GM13977 (cell line): ENCODE measurements at regions not wholly inside any gene's neighbourhood (a gene's known extent, or its start where the extent isn't known, plus 50 kb on each side); places are given as distances from the start of the nearest gene placed in this dataset.

Experiments used
- DNase-seq: peaks from one replicate; pipeline ENCODE4 v3.0.0; 2012; ENCODE audit warnings: low spot score
- in situ Hi-C: fragments of 300-500 bp; cut with MboI; formaldehyde crosslinking; loops from one replicate; pipeline ENCODE4 v1.12.0; 2022; ENCODE audit warnings: low sequenced_read_pairs, low pct_unique_long_range_greater_than_20kb, mixed read lengths, inconsistent platforms; ENCODE audit not compliant: unreplicated experiment
- TF ChIP-seq, protein P1 (sequence below): IDR thresholded peaks from 2 replicates; pipeline ENCODE4 v1.5.1; 2012; ENCODE audit warnings: mild to moderate bottlenecking, control low read depth; ENCODE audit not compliant: insufficient read depth; ENCODE audit errors: extremely low read depth, missing control alignments

DNA sequence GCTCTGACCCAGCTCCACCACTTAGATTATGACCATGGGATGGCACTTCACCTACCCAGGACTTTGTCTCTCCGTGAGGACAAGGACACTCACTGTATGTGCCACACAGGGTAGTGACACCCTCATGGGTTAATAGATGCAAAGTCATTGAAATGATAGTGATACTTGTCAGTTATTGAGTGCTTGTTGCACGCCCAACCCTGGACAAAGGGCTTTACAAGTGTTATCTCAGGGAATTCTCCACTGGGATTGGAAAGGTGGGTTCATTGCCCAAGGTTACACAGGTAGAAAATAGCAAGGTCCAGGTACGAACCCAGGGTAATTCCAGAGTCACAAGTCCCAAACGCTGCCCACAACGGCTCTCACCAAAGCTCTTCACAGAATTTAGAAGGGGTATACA lies 158.2 kb downstream of the TRIM29 start:
- no peak for DNase-seq
- in situ Hi-C loops = no loop called here
- TF ChIP-seq, protein P1, sequence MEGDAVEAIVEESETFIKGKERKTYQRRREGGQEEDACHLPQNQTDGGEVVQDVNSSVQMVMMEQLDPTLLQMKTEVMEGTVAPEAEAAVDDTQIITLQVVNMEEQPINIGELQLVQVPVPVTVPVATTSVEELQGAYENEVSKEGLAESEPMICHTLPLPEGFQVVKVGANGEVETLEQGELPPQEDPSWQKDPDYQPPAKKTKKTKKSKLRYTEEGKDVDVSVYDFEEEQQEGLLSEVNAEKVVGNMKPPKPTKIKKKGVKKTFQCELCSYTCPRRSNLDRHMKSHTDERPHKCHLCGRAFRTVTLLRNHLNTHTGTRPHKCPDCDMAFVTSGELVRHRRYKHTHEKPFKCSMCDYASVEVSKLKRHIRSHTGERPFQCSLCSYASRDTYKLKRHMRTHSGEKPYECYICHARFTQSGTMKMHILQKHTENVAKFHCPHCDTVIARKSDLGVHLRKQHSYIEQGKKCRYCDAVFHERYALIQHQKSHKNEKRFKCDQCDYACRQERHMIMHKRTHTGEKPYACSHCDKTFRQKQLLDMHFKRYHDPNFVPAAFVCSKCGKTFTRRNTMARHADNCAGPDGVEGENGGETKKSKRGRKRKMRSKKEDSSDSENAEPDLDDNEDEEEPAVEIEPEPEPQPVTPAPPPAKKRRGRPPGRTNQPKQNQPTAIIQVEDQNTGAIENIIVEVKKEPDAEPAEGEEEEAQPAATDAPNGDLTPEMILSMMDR = no peak

DNA sequence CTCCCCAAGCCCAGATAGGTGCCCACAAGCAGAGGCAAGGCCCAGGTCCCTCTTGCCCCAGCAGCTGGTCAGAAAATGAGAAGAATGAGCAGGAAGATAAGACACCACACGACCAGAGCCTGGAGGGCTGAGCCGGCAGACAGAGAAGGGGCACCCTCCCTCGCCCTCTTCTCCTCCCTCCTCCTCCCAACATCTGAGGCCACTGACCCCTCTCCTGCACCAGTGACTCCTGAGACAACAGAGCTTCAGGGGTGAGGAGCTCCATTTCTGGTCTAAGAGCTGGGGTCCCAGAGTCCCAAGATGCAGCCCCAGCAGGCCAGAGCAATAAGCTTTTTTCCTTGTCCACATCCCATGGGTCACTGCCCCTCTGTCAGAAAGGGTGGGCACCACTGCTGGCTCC lies 159.2 kb downstream of the TRIM29 start:
- TF ChIP-seq, protein P1 = no peak
- in situ Hi-C loops = no loop called here
- DNase-seq = no peak

GRCh38 chr11:119977881-119978280 lies 160.0 kb downstream of the TRIM29 start:
- TF ChIP-seq, protein P1 = no peak
- no peak for DNase-seq
- in situ Hi-C loops = no loop called here

GRCh38 chr11:119977561-119977860 lies 160.4 kb downstream of the TRIM29 start:
- TF ChIP-seq, protein P1 = no peak
- in situ Hi-C loops = no loop called here

DNA sequence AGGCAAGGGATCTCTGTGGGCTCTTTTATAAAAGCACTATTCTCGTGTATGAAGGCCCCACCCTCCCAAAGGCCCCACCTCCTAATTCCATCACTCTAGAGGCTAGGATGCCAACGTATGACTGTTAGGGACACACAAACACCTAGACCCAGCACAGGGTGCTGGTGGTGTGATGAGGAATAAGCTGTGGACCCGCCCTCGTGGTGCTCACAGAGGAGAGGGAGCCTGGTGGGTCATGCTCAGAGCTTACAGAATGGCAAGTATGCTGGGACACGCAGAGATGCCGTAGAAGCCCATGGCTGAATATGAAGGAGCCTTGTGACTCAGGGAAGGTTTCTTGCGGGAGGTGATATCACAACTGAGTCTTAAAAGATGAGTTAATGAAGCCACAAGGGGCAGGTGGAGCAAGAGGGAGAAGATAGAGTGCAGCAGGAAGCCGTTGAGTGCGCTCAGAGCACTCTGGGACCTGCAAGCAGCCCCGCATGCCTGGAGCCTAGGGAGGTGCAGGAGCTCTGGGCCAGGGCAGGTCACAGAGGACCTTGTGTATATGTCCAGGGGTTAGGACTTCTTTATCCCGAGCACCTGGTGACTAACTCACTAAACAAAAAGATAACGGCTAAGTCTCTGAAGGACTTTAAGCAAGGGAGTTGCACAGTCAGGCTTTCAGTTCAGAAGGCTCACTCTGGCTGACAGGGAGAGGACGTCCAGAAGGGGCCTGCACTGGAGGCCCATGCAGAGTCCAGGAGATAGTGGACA lies 160.9 kb downstream of the TRIM29 start:
- TF ChIP-seq, protein P1 = no peak
- in situ Hi-C loops = no loop called here

More at GRCh38 chr11:119977561-119977860, 160.4 kb downstream of the TRIM29 start:
- DNase-seq = no peak

GRCh38 chr11:119975561-119976152 lies 162.3 kb downstream of the TRIM29 start:
- TF ChIP-seq, protein P1 = no peak
- no peak for DNase-seq
- in situ Hi-C loops = no loop called here

More for the DNA sequence above, 160.9 kb downstream of the TRIM29 start:
- no peak for DNase-seq
